ENCODE measurements at regions not wholly inside any gene's neighbourhood (a gene's known extent, or its start where the extent isn't known, plus 50 kb on each side); places are given as distances from the start of the nearest gene placed in this dataset.

GRCh38 chr12:94001691-94002090 lies 146.7 kb upstream of the PLXNC1 start:
- TF ChIP-seq POLR2A (IDR thresholded peaks at IDR 0.05): no peak
- no peak for TF ChIP-seq CTCF (IDR thresholded peaks at IDR 0.05)

All from Peyer's patch (tissue), 4 donors.